ENCODE measurements at regions not wholly inside any gene's neighbourhood (a gene's known extent, or its start where the extent isn't known, plus 50 kb on each side); places are given as distances from the start of the nearest gene placed in this dataset.

DNA sequence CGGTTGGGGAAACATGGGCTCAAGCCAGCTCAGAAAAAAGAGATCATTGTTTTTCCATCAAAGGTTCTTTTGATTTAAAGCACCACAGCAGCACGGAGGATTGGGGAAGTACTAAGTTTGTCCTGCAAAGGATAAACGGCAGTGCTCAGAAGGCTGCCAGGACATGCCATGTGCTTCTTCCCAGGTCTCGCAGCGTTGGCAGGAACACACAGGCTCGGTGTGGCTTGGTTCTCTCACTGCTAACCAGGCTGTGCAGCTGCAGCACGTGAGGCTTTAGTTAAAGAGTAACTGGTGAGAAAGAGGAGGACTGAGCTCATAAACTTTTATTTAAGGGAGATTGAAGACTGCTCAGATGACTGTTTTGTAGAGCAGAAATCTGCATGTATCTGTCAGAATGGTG is 264.3 kb downstream of the TSN start:
- intact Hi-C loops (cut with micrococcal nuclease) (no loop called here), in situ Hi-C loops (cut with MboI) (no loop called here)
- H3K36me3 ChIP-seq (ENCODE audit: control insufficient read depth, insufficient read depth, low read length), result no peaks in the 10 kb centered on the region
- H3K9ac ChIP-seq (ENCODE audit: insufficient read depth in 1 of 2, low read depth in 2 of 2, low read length in 2 of 2), result no peak overlapping the region
- no peaks in the 10 kb centered on the region for H4K20me1 ChIP-seq (replicated peaks; ENCODE audit: control insufficient read depth, insufficient read depth, low read length)
- no peak overlapping the region for H3K27ac ChIP-seq (ENCODE audit: extremely low read depth, low read depth, low read length)
- no peaks in the 10 kb centered on the region for H3K79me2 ChIP-seq (ENCODE audit: control insufficient read depth, insufficient read depth, low read length)
- WGBS (ENCODE audit: insufficient coverage, low coverage, missing lambda C conversion rate), result 0% methylated on average over 7 of the region's 7 CpGs
- H3K4me3 ChIP-seq, result no peak overlapping the region
- POLR2A ChIA-PET, result no interaction called here
- peaks cover 0 to 27% of the 10 kb centered on the region in 2 experiments; a peak in 3 of 5 replicates for H3K27me3 ChIP-seq (ENCODE audit: control insufficient read depth in 2 of 2, insufficient read depth in 2 of 2, low read length in 2 of 2)
- H3K9me3 ChIP-seq (replicated peaks; ENCODE audit: control insufficient read depth, insufficient read depth, low read depth, low read length), result no peaks in the 10 kb centered on the region
- FAIRE-seq (no peak), ATAC-seq (no peak), DNase-seq (ENCODE audit: extremely low read depth in 1 of 4, low spot score in 3 of 4) (no peak)
- CTCF ChIA-PET (ENCODE audit: low intra/inter-chr PET ratio), result no interaction called here
- no peak overlapping the region for H3K4me2 ChIP-seq (ENCODE audit: insufficient read depth, low read length)
- no peaks in the 10 kb centered on the region for H3K9me1 ChIP-seq (ENCODE audit: control insufficient read depth, insufficient read depth, low read length)
- H2AFZ ChIP-seq (ENCODE audit: low read depth, low read length), result no peak overlapping the region
- no peaks in the 10 kb centered on the region for H3K4me1 ChIP-seq (replicated peaks in 1 of 2; ENCODE audit: control insufficient read depth in 2 of 2, insufficient read depth in 2 of 2, low read length in 2 of 2)
- BruUV-seq (replicated peaks), result no TSS peak
- TF ChIP-seq CBX1 (IDR thresholded peaks at IDR 0.05; ENCODE audit: low read depth) (no peak), ZNF354B (CRISPR knock-in tag; IDR thresholded peaks at IDR 0.05) (no peak), IRF2 (CRISPR knock-in tag; IDR thresholded peaks at IDR 0.05) (no peak), NFATC3 (IDR thresholded peaks at IDR 0.05) (no peak), SMARCC2 (IDR thresholded peaks at IDR 0.05; ENCODE audit: low read depth) (no peak), ZBED1 (IDR thresholded peaks at IDR 0.05) (no peak), SP2 (IDR thresholded peaks at IDR 0.05; ENCODE audit: extremely low read depth, low read depth, low read length, poor library complexity, severe bottlenecking) (no peak), MCM3 (IDR thresholded peaks at IDR 0.05) (no peak), FOXK2 (conservative IDR thresholded peaks at IDR 0.05 in 1 of 2, IDR thresholded peaks at IDR 0.05 in 1 of 2; ENCODE audit: low read depth in 2 of 2) (no peak), ZNF75A (CRISPR knock-in tag; IDR thresholded peaks at IDR 0.05) (no peak), BRCA1 (IDR thresholded peaks at IDR 0.05) (no peak), BRCA1 (CRISPR knock-in tag; IDR thresholded peaks at IDR 0.05) (no peak), THRAP3 (IDR thresholded peaks at IDR 0.05; ENCODE audit: borderline replicate concordance) (no peak), ADNP (tag; IDR thresholded peaks at IDR 0.05) (no peak), ATF7 (IDR thresholded peaks at IDR 0.05) (no peak)
